ENCODE measurements at regions not wholly inside any gene's neighbourhood (a gene's known extent, or its start where the extent isn't known, plus 50 kb on each side); places are given as distances from the start of the nearest gene placed in this dataset.

GRCh38 chr17:79258041-79258440 is 183.4 kb downstream of the ENGASE start:
- intact Hi-C loops (cut with DNase I; ENCODE audit: low total_unique reads), result no loop called here
- Histone ChIP-seq H3K27me3 (no peaks in the 10 kb centered on the region), H3K4me3 (no peak overlapping the region), H3K4me1 (no peaks in the 10 kb centered on the region), H3K36me3 (no peaks in the 10 kb centered on the region), H3K9me3 (no peaks in the 10 kb centered on the region), H3K27ac (no peak overlapping the region)
- DNase-seq, result no peak
- no peak for TF ChIP-seq CTCF (IDR thresholded peaks at IDR 0.05)
- no peak for TF ChIP-seq POLR2A (IDR thresholded peaks at IDR 0.05)

- H3K36me3 ChIP-seq, result no peaks in the 10 kb centered on the region
- no peaks in the 10 kb centered on the region for H3K9me3 ChIP-seq
- no peaks in the 10 kb centered on the region for H3K27me3 ChIP-seq
Observed at GRCh38 chr17:79255926-79256585, 181.4 kb downstream of the ENGASE start.

GRCh38 chr17:79255456-79255855 is 180.8 kb downstream of the ENGASE start:
- TF ChIP-seq POLR2A (IDR thresholded peaks at IDR 0.05) (no peak), CTCF (IDR thresholded peaks at IDR 0.05) (no peak)
- Histone ChIP-seq H3K9me3 (no peaks in the 10 kb centered on the region), H3K36me3 (no peaks in the 10 kb centered on the region), H3K4me3 (no peak overlapping the region), H3K4me1 (no peaks in the 10 kb centered on the region), H3K27ac (no peak overlapping the region), H3K27me3 (no peaks in the 10 kb centered on the region)
- DNase-seq, result no peak
- intact Hi-C loops (cut with DNase I; ENCODE audit: low total_unique reads), result no loop called here

More at GRCh38 chr17:79255926-79256585, 181.4 kb downstream of the ENGASE start:
- Histone ChIP-seq H3K27ac (no peak overlapping the region), H3K4me1 (no peaks in the 10 kb centered on the region), H3K4me3 (no peak overlapping the region)
- intact Hi-C loops (cut with DNase I; ENCODE audit: low total_unique reads), result no loop called here
- TF ChIP-seq CTCF (IDR thresholded peaks at IDR 0.05), result no peak
- no peak for TF ChIP-seq POLR2A (IDR thresholded peaks at IDR 0.05)
- no peak for DNase-seq

GRCh38 chr17:79255046-79255445 is 180.4 kb downstream of the ENGASE start:
- H3K4me3 ChIP-seq, result no peak overlapping the region
- no peaks in the 10 kb centered on the region for H3K9me3 ChIP-seq
- no peaks in the 10 kb centered on the region for H3K27me3 ChIP-seq
- no peaks in the 10 kb centered on the region for H3K36me3 ChIP-seq
- no peak for TF ChIP-seq CTCF (IDR thresholded peaks at IDR 0.05)
- no peak overlapping the region for H3K27ac ChIP-seq
- H3K4me1 ChIP-seq, result no peaks in the 10 kb centered on the region
- intact Hi-C loops (cut with DNase I; ENCODE audit: low total_unique reads), result no loop called here
- DNase-seq, result no peak

- Histone ChIP-seq H3K4me3 (no peak overlapping the region), H3K27me3 (no peaks in the 10 kb centered on the region), H3K27ac (no peak overlapping the region), H3K4me1 (no peaks in the 10 kb centered on the region), H3K36me3 (no peaks in the 10 kb centered on the region), H3K9me3 (no peaks in the 10 kb centered on the region)
- intact Hi-C loops (cut with DNase I; ENCODE audit: low total_unique reads), result no loop called here
- no peak for DNase-seq
- TF ChIP-seq POLR2A (IDR thresholded peaks at IDR 0.05), result no peak
- no peak for TF ChIP-seq CTCF (IDR thresholded peaks at IDR 0.05)
Observed at GRCh38 chr17:79252886-79253285, 178.3 kb downstream of the ENGASE start.

Measured in uterus (tissue), 3 donors.